ENCODE measurements at regions not wholly inside any gene's neighbourhood (a gene's known extent, or its start where the extent isn't known, plus 50 kb on each side); places are given as distances from the start of the nearest gene placed in this dataset.

- Histone ChIP-seq H3K4me3 (no peak overlapping the region), H3K27ac (no peak overlapping the region), H3K9me3 (peaks cover 9% of the 10 kb centered on the region), H3K36me3 (no peaks in the 10 kb centered on the region), H3K27me3 (ENCODE audit: low read depth) (no peaks in the 10 kb centered on the region), H3K4me1 (peaks cover 15% of the 10 kb centered on the region)
- DNase-seq (no peak), ATAC-seq (no peak)
- TF ChIP-seq CTCF (IDR thresholded peaks at IDR 0.05), result no peak
- intact Hi-C loops (cut with DNase I), result no loop called here
Observed at GRCh38 chr10:28942012-28942411, 264.7 kb downstream of the BAMBI start.

GRCh38 chr10:28945959-28946358 is 268.6 kb downstream of the BAMBI start:
- intact Hi-C loops (cut with DNase I), result no loop called here
- no peaks in the 10 kb centered on the region for H3K36me3 ChIP-seq
- no peak for TF ChIP-seq CTCF (IDR thresholded peaks at IDR 0.05)
- H3K9me3 ChIP-seq, result peaks cover 9% of the 10 kb centered on the region
- ATAC-seq (no peak), DNase-seq (no peak)
- H3K4me1 ChIP-seq, result no peaks in the 10 kb centered on the region
- no peaks in the 10 kb centered on the region for H3K27me3 ChIP-seq (ENCODE audit: low read depth)
- H3K4me3 ChIP-seq, result no peak overlapping the region
- H3K27ac ChIP-seq, result no peak overlapping the region

GRCh38 chr10:28946479-28946878 is 269.2 kb downstream of the BAMBI start:
- DNase-seq (no peak), ATAC-seq (no peak)
- Histone ChIP-seq H3K27ac (no peak overlapping the region), H3K9me3 (peaks cover 9% of the 10 kb centered on the region), H3K27me3 (ENCODE audit: low read depth) (no peaks in the 10 kb centered on the region), H3K4me3 (no peak overlapping the region), H3K36me3 (no peaks in the 10 kb centered on the region), H3K4me1 (no peaks in the 10 kb centered on the region)
- intact Hi-C loops (cut with DNase I), result no loop called here
- TF ChIP-seq CTCF (IDR thresholded peaks at IDR 0.05), result no peak

GRCh38 chr10:28947171-28947570 is 269.9 kb downstream of the BAMBI start:
- intact Hi-C loops (cut with DNase I), result no loop called here
- DNase-seq, result no peak
- TF ChIP-seq CTCF (IDR thresholded peaks at IDR 0.05), result no peak
- Histone ChIP-seq H3K27me3 (ENCODE audit: low read depth) (peaks cover 4% of the 10 kb centered on the region), H3K36me3 (no peaks in the 10 kb centered on the region), H3K4me1 (no peaks in the 10 kb centered on the region), H3K4me3 (no peak overlapping the region), H3K9me3 (peaks cover 9% of the 10 kb centered on the region), H3K27ac (no peak overlapping the region)
- ATAC-seq, result no peak

GRCh38 chr10:28948046-28948445 is 270.7 kb downstream of the BAMBI start:
- no peak overlapping the region for H3K27ac ChIP-seq
- no peak overlapping the region for H3K4me3 ChIP-seq
- intact Hi-C loops (cut with DNase I), result no loop called here
- peaks cover 9% of the 10 kb centered on the region for H3K9me3 ChIP-seq
- no peak for TF ChIP-seq CTCF (IDR thresholded peaks at IDR 0.05)
- DNase-seq (no peak), ATAC-seq (no peak)
- H3K4me1 ChIP-seq, result no peaks in the 10 kb centered on the region
- H3K27me3 ChIP-seq (ENCODE audit: low read depth), result peaks cover 4% of the 10 kb centered on the region
- no peaks in the 10 kb centered on the region for H3K36me3 ChIP-seq
